NCI-H2081 (cell line): ENCODE measurements at regions not wholly inside any gene's neighbourhood (a gene's known extent, or its start where the extent isn't known, plus 50 kb on each side); places are given as distances from the start of the nearest gene placed in this dataset.

ENCODE experiments used
- DNase-seq, 2 experiments: peaks; one replicate each; lab custom pipeline; 2025; lab: John Stamatoyannopoulos, UW

- DNase-seq: no peak
Measured at GRCh38 chr5:17893026-17893635, 258.9 kb downstream of the TAF11L14 start.

GRCh38 chr5:17895288-17896033 is 261.2 kb downstream of the TAF11L14 start:
- DNase-seq: no peak

- DNase-seq: no peak
Measured at GRCh38 chr5:17896605-17897004, 262.3 kb downstream of the TAF11L14 start.

GRCh38 chr5:17897776-17898175 is 263.5 kb downstream of the TAF11L14 start:
- DNase-seq: no peak

GRCh38 chr5:17898766-17899165 is 264.5 kb downstream of the TAF11L14 start:
- DNase-seq: peak in 1 of 2 experiments; percentile 59

- no peak for DNase-seq
Measured at GRCh38 chr5:17907094-17907493, 272.8 kb downstream of the TAF11L14 start.

GRCh38 chr5:17910318-17910717 is 276.1 kb downstream of the TAF11L14 start:
- DNase-seq: no peak

- DNase-seq: no peak
Measured at GRCh38 chr5:17912794-17913193, 278.5 kb downstream of the TAF11L14 start.

GRCh38 chr5:17916446-17916845 is 282.2 kb downstream of the TAF11L14 start:
- no peak for DNase-seq

DNA sequence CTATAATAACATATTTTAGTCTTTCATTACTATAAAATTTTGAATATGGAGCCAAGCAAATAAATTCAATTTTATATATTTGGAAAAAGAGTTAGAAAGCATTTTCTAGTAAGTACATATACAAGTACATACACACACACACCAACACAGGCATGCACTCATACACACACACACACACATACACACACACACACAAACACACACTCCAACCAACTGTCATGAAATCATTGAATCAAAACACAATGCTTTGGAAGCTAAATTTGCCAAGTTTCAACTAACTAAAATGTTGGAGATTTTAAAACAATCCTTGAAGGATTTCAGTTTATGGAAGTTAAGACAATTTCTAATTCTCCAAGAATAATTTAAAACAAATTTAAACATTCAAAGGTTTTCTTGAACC is 283.2 kb downstream of the TAF11L14 start:
- DNase-seq: no peak

- no peak for DNase-seq
Measured at GRCh38 chr5:17918373-17919104, 284.3 kb downstream of the TAF11L14 start.

DNA sequence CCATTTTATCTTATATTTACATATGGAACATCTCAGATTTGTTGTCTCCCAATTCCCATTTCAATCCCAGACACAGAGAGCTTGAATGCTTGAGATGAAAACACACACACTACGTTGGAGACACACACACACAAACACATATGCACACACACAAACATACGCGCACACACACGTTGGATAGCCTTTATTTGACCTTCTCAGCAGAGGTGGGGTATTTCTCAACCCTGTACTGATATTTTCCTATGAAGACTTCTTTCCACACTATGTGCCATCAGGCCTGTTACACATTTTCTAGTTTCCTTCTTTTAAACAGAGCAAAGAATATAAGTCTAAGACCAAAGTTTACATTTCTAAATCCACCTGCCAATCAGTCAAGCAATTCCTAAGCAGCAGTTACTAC is 291.0 kb downstream of the TAF11L14 start:
- no peak for DNase-seq

- no peak for DNase-seq
Measured at GRCh38 chr5:17928581-17928981, 294.3 kb downstream of the TAF11L14 start.

- no peak for DNase-seq
Measured at GRCh38 chr5:17929171-17929570, 294.9 kb downstream of the TAF11L14 start.

DNA sequence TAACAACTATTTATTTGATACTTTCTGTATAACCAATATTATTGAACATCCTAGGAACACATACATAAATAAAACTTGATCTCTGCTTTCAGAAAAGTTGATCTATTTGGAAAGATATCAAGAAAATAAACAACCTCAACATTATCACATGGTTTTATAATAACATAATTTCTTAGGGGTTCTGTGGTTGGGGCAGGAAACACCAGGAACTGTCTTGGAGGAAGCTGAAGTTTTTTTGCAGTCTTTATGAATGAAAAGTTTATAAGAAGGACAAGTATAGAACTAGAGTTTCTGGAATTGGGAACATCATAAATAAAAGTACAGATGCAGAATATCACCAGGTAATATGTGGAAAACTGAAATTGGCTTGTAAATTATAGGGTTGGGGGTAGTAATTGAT is 296.1 kb downstream of the TAF11L14 start:
- DNase-seq: no peak

DNA sequence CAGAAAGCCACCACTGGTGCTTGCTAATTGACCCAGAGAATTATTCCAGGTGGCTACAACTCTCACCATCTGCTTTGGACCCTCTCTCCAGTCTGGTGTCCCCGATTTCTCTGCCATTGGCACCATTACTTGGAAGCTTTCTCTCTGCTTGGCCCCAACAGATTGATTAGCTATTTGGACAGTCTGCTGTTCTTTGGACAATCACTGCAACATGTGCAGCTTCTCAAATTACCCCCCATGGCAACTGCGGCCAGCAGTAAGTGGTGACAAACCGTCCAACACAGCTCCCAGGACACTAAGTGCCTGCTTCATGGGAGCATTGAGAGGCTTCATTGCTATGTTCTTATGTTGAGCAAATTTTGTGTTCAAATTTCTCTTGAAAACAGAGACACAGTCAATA is 309.8 kb downstream of the TAF11L14 start:
- DNase-seq: no peak

GRCh38 chr5:17947029-17947428 is 312.8 kb downstream of the TAF11L14 start:
- no peak for DNase-seq

DNA sequence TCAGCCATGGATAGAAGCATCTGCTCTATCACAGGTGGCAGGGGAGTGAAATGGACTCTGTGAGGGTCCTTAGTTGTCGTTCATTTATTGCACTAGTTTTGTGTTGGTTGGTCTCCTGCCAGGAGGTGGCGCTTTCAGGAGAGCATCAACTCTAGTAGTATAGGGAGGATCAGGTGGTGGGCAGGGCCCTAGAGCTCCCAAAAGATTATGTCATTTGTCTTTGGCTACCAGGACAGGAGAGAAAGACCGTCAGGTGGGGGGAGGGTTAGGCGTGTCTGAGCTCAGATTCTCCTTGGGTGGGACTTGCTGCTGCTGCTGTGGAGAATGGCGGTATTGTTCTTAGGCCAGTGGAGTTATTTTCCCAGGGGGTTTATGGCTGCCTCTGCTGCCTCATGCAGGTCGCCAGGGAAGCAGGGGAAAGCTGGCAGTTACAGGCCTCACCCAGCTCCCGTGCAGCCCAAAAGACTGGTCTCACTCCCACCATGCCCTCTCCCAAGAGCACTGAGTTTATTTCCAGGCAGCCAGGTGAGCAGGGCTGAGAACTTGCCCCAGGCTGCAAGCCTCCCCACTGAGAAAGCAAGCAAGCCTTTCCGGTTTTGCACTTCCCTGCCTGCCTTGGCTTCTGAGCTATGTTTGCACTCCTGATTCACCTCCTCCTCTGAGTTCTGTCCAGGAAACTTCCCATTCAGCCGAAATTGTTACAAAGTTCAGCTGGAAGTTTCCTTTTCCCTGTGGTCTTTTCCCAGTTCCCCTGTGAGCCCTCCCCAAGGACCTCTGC is 317.3 kb downstream of the TAF11L14 start:
- peak; percentile 68 to 87 for DNase-seq

DNA sequence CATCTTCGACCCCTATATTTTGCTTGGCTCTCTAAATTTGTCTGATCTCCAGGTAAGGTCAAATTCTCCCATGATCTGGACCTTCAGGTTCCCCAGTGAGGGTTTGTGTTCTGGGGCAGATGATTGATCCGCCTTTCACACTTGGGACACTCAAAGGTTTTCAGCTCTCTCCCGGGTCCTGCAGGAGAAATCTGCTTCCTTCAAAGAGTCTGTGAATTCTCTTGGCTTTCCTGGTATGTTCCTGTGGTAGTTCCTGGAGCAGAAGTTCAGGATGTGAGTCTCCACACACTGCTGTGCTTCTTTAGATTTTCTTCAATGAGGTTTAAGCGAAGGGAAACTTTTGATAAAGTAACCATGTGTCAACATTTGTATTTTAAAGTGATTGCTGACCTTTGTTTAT is 318.0 kb downstream of the TAF11L14 start:
- DNase-seq: no peak

GRCh38 chr5:17964067-17964466 is 329.8 kb downstream of the TAF11L14 start:
- no peak for DNase-seq

- DNase-seq: peak in 1 of 2 experiments; percentile 16
Measured at GRCh38 chr5:17966640-17967402, 332.6 kb downstream of the TAF11L14 start.

GRCh38 chr5:17976404-17976803 is 342.1 kb downstream of the TAF11L14 start:
- DNase-seq: no peak
